ENCODE measurements at regions not wholly inside any gene's neighbourhood (a gene's known extent, or its start where the extent isn't known, plus 50 kb on each side); places are given as distances from the start of the nearest gene placed in this dataset.
"Not testable (repeated sequence)": the region's sequence is repeated elsewhere in the genome, so short reads cannot be mapped to it uniquely, and the experiment has no call there.

DNA sequence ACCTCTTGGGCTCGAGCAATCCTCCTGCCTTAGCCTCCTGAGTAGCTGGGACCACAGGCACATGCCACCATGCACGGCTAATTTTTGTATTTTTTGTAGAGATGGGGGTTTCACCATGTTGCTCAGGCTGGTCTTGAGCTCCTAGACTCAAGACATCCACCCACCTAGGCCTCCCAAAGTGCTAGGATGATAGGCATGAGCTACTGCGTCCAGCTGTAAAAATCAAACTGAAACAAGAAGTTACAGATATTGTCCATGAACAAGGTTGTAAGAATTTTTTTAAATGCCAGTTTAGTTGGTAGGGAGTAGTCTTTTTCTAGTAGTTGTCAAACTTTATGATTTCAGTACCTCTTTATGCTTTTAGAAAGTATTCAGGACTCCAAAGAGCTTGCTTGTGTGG is 424.4 kb upstream of the PMFBP1 start:
- DNase-seq (ENCODE audit: low read depth) = no peak

DNA sequence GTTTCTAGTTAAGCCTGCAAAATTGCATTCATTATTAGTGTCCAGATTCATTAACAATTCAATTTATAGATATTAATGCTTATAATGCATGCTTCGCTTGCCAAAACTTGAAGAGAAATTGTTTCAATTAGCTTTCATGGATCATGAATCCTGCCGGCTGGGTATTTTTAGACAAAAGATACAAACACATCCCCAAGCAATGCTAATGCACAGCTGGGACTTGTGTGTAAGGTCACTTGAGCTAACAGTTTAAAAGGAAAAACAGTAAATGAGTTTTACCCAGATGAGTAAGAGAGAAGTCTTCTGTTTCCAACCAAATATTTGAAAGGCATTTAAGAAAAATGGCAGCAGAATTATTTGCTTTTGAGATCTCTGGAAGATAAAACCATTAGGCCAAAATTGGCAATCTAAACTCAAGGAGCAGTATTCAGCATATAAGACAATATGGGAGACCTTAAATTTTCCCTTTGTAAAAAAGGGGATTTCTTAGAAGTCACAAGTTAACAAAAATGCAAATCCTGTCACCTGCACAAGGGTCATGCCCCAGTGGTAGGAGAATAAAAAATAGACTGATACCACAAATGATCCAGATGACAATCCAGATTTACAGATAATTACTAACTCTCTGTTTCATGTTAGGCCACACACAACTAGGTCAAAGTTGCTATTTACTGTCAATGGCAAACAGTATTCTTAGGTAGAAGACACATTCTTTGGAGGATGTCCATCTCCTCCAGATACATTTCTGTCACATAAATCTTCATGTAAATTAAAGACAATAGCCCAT is 418.4 kb upstream of the PMFBP1 start:
- no peak for DNase-seq (ENCODE audit: low read depth)

DNA sequence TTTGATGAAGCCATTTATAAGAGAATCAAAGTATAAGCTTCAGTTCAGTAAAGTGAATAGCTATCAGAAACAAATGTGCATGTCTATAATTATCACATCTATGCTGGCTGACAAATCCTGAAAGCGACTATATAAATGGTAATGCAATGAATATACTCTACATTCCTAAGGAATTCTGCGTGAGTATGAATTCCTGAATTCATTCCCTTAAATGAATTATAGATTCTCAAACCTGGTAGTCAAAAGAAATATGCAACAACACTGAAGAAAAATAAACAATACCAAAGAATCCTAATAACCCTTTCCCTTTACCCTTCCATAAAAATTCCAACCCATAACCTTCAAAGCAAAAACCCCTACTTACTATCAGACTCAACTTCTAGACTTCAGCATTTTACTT is 416.6 kb upstream of the PMFBP1 start:
- DNase-seq (ENCODE audit: low read depth) = no peak

DNA sequence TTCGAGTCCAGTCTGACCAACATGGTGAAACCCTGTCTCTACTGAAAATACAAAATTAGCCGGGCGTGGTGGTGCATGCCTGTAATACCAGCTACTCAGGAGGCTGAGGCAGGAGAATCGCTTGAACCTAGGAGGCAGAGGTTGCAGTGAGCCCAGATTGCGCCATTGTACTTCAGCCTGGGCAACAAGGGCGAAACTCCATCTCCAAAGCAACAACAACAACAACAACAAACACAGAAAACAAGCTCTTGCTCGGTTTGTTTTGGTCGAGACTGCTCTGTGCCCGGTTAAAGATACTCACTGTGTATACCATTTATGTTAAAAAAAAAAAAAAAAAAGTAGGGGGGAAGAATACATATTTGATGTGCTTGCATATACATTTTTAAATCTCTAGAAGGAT is 406.1 kb upstream of the PMFBP1 start:
- DNase-seq (ENCODE audit: low read depth) = not testable (repeated sequence)

DNA sequence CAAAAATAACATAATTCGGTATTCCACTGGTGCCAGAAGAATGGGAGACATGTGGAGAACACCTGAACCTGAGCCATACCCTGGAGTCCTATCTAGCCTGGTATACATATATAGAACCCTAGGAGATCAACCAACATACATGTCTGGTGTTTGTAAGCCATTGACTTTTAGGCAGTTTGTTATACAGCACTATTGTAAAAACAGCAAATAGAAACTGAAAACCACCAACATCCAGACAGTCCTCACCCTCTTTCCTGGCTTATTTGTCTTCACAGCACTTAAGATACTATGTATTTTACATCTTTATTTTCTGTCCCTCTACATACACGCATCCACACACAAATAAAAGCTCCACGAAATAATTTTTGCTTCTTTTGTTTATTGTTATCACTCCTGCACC is 404.2 kb upstream of the PMFBP1 start:
- no peak for DNase-seq (ENCODE audit: low read depth)

DNA sequence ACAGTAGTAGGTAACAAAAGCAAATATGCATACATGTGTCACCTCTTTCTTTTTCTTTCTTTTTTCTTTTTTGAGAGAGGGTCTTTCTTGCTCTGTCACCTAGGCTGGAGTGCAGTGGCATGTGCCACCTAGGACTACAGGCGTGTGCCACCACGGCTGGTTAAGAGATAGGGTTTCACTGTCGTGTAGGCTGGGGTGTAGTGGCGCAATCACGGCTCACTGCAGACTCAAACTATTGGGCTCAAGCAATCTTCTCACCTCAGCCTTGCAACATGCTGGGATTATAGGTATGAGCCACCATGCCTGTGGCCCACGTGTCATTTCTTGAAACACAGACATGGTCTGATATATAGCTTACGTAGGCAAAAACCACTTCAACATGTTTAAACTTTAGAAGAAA is 397.7 kb upstream of the PMFBP1 start:
- DNase-seq (ENCODE audit: low read depth) = no peak

DNA sequence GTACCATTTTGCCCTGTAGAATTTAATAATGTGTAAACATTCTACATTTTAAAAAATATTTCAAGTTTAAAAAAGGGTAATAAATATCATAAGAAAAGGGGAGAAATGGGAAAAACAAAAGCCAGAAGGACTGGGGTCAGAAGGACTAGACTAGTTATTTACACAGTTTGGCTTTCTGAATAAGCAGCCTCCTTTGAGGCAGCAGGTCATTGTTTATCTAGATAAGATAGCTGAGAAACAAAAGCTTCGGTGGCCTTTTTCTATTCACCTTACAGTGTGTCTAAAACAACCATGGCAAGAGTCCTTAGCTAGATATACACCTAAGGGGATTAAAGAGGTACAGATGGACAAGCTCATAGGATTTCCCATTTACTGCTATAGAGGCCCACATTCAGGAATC is 396.5 kb upstream of the PMFBP1 start:
- no peak for DNase-seq (ENCODE audit: low read depth)

DNA sequence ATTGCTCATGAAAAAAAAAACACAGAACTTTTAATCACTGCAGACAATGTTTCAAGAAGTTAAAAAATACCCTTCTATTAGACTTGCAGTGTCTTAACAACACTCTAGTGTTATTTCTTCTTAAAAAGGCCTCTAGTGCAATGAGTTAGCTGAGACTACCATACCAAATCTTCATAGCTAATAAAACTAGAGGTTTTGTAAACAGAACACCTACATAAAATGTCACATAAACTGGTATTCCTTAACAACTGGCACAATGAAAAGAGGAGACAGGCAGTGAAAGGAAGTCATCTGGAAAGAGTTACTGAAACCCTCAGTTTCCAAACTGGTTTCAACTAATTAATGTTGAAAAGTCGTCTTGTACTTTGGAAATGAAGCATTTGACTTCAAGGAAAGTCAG is 394.2 kb upstream of the PMFBP1 start:
- no peak for DNase-seq (ENCODE audit: low read depth)

DNA sequence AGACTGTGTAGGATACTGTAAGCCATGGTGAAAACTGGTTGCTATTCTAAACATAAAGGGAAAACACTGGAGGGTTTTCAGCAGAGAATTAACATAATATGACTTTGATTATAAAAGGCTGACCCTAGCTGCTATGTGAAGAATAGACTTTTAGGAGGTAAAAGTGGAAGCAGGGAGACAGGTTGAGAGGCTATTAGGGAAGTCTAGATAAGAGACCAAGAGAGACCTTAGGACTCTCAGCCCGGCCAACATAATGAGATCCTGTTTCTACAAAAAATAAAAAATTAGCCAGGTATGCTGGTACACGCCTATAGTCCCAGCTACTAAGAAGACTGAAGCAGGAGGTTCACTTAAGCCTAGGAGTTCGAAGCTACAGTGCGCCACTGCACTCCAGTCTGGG is 393.2 kb upstream of the PMFBP1 start:
- no peak for DNase-seq (ENCODE audit: low read depth)

DNA sequence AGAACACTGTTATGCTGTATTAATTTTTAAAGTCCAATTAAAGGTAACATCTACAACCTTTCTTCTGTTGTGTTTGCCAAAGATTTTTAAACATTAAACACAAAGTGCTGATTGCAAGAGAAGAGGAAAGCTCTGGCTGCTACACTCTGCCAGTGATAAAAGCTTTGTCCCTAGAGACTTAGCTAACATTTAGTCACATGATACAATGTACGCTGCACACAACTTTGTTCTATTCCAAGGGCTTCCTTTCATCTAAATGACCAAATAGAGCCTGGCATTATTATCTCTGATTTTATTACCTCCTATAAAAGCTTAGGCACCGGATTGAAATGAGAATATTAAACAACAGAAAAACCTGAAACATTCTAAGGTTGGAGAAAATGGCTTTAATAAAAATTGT is 388.7 kb upstream of the PMFBP1 start:
- DNase-seq (ENCODE audit: low read depth) = no peak

DNA sequence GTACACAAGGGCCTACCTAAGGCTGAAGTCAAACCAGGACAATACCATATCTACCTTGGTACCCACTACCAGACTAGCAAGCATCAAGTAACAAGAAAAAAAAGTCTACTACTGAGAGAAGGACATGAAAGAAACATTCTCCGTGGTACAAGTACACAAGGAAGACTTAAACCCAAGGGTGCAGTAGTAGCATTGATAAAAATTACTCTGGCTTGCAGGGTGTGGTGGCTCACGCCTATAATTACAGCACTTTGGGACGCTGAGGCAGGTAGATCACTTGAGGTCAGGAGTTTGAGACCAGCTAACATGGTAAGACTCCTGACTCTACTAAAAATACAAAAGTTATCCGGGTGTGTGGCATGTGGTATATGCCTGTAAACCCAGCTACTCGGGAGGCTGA is 386.5 kb upstream of the PMFBP1 start:
- no peak for DNase-seq (ENCODE audit: low read depth)

DNA sequence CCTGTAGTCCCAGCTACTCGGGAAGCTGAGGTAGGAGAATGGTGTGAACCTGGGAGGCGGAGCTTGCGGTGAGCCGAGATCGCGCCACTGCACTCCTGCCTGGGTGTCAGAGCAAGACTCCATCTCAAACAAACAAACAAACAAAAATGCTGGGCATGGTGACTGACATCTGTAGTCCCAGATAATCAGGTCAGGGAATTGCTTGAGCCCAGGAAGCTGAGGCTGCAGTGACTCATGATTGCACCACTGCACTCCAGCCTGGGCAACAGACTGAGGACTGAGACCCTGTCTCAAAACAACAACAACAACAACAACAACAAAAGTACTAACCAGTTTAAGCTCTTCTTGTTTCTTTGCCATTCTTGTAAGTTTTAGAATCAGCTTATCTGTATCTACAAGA is 383.0 kb upstream of the PMFBP1 start:
- no peak for DNase-seq (ENCODE audit: low read depth)

DNA sequence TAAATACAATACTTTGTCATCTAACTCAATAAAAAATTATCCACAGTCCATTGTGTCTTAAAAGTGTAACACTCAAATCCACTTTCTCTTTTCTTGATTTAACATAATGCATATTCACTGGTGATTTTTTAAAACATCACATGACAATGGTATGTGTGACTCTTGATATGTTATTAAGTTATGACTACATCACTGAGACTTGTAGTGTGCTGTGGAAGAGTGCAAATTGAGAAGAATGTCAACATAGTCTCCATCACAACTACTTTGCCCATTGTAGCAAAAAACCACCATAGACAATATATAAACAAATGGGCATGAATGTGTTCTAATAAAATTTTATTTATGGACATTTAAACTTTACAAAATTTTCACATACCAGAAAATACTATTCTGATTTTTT is 380.7 kb upstream of the PMFBP1 start:
- DNase-seq (ENCODE audit: low read depth) = no peak

DNA sequence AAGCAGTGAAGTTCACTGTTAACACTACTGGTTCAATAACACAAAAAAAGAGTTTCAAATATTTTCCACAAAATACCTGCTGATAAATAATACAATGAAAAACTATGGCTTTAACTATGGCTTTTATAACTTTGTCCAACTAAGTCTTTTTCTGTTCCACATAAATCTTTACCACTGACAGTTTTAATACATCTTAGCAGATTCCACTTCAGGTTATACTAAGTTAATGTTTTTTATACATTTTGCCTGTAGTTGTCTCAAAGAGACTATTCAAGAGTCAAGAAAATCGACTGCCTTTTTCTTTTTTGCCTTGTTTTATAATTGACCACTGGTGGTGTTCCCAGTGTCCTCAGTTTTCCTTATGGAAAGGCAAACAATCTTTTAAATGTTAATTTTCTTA is 379.7 kb upstream of the PMFBP1 start:
- no peak for DNase-seq (ENCODE audit: low read depth)

DNA sequence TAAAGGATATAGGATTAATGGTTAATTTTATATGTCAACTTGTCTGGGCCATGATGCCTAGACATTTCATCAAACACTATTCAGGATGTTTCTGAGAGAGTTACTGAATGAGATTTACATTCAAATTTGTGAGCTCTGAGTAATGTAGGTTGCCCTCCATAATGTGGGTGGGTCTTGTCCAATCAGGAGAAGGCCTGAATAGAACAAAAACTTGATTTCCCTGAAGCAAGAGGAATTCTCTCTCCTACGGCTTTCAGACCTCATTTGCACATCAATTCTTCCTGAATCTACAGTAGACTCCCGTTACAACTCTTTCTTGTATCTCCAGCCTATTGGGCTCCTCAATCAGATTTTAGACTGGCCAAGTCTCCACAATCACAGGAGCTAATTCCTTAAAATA is 377.9 kb upstream of the PMFBP1 start:
- no peak for DNase-seq (ENCODE audit: low read depth)

DNA sequence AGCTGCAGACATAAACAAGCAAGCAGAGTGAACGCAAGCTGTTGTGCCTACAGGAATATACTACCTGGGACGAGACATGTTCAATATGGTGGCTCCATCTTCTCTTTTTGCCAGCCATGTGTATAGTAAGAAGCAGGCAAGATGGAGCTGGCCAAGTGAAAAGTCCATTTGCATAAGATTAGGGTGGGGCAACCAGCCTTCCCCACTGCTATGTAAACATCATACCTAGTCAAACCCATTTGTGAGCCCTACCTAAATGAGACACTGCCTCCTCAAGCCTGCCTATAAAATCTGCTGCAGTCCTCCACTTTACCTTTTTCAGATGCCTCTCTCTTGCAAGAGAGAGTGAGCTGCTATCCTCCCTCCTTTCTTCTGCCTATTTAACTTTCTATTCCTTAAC is 370.1 kb upstream of the PMFBP1 start:
- no peak for DNase-seq (ENCODE audit: low read depth)

DNA sequence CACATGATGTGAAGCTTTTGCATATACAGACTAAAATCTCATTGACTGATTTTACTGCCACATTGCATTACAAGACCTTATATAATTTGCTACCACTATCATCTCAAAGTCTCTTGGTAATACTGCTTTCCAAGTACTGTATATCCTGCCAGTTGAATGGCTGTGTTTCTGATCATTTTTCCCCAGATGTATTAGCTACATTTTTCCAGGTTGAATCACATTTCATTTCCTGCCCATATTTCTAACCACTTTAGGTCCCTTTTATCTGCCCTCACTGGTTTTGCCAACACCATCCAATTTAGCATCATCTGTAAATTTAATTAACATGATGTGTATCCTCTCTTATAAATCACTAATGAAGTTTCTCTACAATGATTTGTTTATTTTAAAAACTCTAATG is 365.7 kb upstream of the PMFBP1 start:
- no peak for DNase-seq (ENCODE audit: low read depth)

DNA sequence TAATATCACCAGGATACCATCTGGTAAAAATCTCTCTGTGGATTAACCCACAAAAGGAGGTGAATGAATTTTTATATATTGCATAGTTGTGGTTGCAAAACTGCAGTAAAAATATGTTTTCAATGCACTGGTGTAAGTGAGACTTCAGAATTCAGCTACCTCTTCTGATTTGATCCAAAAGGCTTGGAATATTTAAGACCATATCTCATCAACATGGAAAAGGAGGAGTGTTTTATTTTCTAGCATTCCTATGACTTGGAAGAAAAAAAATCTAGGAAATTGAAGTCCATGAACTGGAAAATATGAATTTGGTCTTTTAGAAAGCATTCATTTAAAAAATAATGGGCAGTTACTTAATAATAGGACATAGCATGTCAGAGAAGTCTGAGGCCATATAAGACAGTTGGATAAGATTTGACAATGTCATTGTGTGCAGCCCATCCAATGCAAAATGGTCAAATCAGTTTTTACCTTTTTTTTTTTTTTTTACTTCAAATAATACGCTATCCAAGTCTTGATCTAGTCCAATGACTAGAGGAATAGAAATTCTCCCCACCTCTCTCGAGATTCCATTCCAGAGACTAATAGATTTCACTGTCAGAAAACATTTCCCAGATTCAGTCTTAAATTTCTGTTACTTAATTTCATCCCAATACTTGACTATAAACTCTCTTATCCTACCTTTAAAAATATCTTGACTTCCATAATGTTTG is 364.9 kb upstream of the PMFBP1 start:
- DNase-seq (ENCODE audit: low read depth) = no peak

DNA sequence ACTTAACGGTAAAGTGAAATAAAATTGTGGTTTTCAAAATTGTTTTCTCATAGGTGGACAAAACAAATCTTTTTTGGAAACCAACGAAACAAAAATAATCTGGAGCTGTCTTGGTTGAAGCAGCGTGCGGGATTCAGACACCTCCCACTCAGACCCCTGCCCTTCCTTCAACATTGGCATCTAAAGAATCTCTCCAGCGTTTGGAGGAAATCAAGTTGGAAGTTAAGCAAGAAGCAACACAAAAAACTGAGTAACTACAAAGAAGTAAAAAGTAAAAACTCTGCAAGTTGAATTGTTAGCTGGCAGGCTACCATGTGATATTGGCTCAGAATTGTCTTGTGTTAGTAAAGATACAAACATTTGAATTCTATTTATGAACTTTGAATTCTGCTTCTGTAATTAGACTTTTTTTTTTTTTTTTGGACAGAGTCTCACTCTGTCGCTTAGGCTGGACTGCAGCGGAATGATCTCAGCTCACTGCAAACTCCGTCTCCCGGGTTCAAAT is 361.0 kb upstream of the PMFBP1 start:
- no peak for DNase-seq (ENCODE audit: low read depth)

DNA sequence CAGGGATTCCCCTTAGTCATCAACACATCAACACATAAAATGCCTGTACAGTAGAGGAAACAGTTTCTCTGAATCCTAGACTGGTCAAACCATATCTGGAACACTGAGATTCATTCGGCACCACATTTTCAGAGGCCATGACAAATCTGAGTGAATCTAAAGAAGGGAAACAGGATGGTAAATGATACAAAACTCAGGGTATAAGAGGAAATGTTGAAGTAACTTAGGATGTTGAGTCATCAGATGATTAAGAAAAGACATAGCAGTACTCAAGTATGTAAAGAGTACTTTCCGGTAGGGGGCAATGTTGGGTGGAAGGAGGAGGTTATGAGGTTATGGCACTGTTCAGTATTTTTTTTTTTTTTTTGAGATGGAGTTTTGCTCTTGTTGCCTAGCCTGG is 358.5 kb upstream of the PMFBP1 start:
- DNase-seq (ENCODE audit: low read depth) = no peak

DNA sequence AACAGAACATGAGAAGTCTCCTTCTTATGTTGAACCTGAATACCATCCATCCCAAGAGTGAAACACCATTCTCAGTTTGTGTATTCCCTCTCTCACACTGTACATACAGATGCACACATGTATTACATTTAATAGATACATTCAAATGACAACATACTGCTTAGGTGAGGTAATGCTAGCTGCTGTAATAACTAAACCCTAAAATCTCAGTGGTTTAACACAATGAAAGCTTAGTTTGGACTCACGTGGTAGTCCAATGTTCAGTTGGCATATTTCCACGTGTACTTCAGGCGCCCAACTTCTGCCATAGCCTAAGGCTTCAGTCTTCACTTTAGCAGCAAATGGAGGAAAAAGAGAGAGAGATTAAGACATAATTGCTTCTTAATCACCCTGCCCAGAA is 351.1 kb upstream of the PMFBP1 start:
- DNase-seq (ENCODE audit: low read depth) = no peak

DNA sequence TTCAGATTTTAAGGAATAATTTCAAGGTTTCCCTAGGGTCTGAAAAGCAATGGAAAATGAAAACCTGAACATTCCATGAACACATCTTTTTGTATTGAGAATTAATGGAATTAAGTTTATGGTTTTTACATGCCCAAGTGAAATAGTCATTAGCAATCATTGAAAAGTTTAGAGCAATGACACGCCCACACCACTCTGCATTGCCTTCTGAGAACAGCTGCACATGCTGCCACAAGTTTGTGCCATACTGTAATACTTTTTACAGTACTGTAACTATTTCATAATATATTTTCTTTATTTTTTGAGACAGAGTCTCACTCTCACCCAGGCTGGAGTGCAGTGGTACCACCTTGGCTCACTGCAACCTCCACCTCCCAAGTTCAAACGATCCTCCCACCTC is 345.2 kb upstream of the PMFBP1 start:
- DNase-seq (ENCODE audit: low read depth) = no peak

DNA sequence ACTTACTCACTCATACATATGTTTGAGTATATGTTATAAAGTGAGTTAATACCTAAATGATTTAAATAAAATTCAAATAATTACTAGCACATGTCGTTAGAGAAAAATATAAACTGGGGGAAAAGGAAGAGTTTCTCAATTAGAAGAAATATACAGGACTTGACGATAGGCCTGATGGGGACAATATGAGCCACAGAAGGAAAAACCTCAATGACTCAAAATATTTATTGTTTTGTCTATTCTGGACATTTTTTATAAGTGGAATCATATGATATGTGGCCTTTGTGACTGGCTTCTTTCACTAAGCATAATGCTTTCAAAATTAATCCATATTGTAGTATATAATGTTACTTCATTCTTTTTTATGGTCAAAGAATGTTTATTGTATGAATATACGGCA is 339.2 kb upstream of the PMFBP1 start:
- DNase-seq (ENCODE audit: low read depth) = no peak

DNA sequence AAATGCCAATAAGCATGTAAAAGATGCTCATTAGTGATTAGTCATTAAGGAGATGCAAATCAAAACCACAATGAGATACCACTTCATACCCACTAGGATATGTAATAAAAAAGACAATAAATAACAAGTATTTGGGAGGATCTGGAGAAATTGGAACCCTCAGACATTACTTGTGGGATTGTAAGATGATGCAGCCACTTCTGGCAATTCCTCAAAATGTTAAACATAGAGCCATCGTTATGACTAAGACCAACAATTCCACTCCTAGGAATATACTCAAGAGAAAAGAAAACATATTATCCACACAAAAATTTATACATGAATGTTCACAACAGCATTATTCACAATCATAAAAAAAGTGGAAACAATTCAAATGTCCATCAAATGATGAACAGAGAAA is 336.2 kb upstream of the PMFBP1 start:
- DNase-seq (ENCODE audit: low read depth) = no peak
